Hematopoietic multipotent progenitor cell treated with erythropoietin and hydrocortisone succinate and interleukin-3 and kit ligand, for 4 days (in vitro differentiated cells): ENCODE measurements at regions not wholly inside any gene's neighbourhood (a gene's known extent, or its start where the extent isn't known, plus 50 kb on each side); places are given as distances from the start of the nearest gene placed in this dataset.
A peak's percentile ranks its signal among the peaks of the same experiment; 100 is the strongest.
"Not testable (repeated sequence)": the region's sequence is repeated elsewhere in the genome, so short reads cannot be mapped to it uniquely, and the experiment has no call there.

Experiments
- DNase-seq: peaks from one replicate; pipeline ENCODE4 v3.0.0-alpha.2; 2015

DNA sequence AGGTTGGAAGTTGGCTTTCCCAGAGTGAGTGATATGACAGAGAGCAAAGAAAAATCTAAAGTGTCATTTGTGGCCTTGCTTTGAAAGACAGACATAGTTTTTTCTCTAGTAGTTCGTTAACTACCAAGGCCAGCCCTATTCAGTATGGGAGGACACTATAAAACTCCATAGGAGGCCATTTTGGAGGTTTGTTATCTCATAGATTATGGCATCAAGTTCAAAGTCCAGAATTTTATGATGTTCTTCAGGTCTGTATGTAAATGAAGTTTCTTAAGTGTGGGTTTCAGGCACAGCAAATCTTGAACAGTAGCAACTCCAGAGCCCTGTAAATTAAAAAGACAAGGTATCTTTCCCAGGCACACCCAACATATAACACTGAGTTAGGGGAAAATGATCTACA, 437.1 kb downstream of the PLPP3 start:
- no peak for DNase-seq

DNA sequence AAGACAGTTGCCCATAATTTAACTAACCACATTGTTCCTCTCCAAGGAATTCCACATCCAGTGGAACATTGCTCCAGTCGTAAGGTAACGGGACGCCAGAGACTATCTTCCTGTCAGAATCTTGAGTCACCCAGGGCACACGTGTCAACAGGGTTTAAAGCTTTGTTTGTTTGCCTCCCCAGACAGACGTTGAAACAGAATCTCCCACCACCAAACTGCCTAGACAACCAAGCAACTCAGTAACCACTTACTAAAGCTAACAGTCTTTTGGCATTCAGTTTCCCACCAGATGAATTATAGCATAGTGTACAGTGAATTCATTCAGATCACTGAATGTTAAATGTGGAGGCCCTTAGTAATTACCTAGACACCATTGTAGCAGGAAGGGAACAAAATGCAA, 439.5 kb downstream of the PLPP3 start:
- DNase-seq, result no peak

DNA sequence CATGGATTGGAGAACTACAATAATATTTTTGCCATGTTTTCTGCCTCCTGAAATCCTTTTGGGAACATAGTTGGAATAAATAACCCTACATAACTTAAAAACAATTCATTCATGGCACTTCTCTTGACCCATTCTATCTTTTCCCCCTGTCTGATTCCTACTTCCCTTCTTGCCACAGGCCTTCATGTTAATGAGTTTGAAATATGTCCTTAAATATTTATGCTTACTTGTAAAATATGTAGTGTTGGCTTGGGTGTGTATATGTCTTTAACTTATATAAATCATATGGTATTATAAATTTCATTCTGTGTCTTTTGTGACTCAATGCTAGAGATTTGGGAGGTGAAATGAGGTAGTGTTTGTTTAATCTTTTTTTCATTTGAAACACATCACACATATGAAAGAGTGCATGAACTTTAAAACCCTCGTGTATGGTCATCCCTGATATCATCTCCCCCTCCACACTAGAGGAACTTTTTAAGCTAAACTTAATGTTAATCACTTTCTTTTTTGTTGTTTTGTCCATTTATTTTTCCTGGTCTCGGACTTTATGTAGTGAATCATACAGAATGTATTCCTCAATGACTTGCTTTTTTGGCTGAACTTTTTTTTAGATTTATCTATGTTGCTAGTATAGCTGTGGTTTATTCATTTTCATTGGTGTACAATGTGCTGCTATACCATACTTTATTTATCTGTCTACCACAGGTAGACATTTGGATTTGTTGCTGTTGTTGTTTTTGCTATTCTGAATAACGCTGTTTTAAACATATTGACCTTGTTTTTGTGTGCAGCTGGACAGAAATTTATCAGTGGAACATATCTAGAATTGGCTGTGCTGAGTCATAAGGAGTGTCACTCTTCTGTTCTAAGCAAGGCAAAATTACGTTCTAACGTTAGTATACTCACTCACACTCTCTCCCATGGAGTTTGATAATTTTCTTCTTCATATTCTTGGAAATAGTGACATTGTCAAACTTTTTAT, 441.6 kb downstream of the PLPP3 start:
- DNase-seq, result peak; percentile 59

DNA sequence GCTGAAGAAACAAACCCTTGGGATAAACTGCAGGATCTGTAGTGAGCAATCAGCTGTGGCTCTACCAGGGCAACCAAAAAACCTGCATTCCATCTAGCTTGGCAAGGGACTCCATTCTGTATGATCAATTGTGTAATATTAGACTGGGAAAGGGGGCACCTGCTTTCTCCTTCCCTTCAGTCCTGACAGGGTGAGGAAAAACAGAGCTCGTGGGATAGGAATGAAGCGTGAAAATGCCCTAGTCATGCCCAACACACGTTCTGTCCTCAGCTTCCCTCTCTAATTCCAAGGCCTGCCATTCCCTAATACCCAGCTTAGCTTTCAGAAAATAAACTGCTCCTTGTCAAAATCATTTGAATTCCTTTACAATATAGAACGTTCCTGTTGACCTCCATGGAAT, 442.3 kb downstream of the PLPP3 start:
- DNase-seq, result no peak

DNA sequence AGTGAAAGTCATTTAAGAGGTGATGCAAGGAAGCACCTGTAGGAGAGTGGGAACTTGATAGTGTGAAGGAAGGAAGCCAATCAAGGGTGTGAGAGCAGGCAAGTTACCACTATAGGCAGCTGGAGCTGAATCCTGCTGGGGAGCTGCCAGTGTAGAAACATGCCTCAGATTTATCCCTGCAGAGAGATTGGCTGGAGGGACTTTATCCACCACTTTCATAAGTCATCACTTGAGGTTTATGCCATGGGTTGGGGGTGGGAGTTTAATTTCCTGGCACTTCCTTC, 443.6 kb downstream of the PLPP3 start:
- DNase-seq, result no peak

DNA sequence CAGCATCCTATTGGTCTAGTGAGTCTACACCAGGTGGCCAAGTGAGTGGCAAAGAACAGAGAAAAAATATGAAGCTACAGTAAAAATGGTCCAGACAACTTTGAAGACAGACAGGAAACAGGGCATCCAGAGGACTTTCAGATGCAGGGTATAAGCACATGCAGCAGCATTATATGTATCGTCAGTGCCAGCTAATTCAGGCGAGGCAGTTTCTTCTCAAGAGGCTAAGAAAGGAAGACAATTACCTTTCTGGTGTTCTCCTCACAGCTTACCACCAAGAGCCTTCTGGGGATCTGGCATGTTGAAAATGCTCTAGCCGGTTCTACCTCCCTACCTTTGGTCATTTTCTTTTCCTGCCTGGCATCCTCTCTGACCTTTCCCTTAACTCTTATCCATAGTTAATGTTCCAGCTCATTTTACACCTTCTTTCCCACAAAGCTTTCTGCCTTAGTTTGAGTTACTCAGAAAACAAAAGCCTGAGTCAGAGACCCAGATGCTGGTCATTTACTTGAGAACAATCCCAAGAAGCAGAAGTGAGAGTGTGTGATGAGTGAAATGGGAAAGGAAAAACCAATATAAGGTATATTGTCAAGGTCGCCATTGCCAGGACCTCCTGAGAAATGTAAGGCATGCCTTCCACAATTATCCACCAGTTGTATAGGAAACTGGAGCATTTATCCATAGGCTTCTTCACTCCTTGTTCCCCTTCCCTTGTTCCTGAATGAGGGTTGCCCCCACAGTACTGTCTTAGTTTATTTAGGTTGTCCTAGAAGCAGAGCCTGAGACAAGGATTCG, 444.1 kb downstream of the PLPP3 start:
- no peak for DNase-seq

DNA sequence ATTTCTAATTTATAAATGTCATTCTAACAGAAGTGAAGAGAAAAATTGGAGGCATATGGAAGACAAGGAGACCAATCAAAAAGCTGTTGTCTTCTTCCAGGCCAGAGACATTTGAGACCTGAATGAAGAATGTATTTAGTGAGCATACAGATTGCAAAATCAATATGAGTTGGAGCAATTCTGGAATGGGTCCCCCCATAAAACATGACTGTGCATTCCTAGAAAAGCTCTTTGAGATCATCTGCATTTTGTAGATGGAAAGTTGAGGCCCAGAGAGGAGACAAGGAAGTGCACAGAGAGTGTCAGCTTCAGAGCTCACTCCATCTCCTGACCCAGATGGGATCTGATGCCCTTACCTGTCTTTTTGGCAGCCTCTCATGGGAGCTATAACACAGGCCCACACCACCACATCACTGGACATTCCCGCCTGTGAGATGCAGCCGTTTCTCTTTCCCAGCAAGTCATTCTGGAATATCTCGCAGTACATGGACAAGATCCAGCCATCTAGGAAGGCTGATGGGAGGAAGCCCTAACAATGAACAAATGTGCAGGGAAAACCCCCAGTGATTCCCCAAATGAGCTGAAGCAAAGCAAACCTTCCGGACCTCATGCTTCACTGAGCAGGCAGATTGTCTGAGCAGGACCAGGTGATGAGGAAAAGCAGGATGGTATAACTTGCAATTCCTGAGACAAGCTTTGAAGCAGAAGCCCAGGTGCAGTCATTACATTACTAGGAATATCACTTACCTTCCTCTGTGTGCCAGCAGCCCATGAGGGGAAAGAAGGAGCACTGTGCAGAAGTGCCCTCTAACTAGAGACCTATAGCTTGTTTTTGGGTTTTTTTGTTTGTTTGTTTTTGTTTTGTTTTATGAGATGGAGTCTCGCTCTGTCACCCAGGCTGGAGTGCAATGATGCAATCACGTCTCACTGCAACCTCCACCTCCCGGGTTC, 445.6 kb downstream of the PLPP3 start:
- no peak for DNase-seq

DNA sequence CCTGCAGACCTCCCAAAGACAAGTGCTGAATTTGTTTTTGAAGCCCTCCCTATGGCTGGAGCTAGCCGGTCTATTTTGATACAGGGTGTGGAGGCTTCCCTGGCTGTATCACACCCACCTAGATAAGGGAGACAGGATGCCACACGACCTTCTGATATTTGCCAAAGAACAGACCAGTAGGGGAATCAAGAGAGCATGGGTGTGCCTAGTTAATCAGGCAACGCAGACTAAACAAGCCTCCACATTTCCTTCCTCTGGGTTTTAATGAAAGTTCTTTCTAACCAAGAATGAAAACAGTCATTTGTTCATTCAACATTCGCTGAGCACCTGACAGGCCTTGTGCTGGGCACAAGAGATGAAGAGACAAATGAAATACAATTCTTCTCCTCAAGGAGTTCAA, 446.8 kb downstream of the PLPP3 start:
- peak; percentile 88 for DNase-seq

DNA sequence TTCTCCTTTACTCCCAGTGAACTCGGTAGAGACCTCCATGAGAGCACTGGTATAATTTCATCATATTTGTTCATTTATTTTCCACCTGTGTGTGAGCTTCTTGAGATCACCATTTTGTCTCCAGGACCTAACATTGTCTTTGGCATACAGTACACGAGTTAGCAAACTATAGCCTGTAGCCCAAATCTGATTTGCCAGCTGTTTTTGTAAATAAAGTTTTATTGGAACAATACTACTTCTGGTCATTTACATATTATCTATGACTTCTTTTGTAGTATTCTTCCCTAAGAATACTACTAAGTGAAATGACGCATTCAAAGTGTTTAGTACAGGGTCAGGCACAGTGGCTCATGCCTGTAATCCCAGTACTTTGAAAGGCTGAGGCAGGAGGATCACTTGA, 449.5 kb downstream of the PLPP3 start:
- DNase-seq, result no peak

DNA sequence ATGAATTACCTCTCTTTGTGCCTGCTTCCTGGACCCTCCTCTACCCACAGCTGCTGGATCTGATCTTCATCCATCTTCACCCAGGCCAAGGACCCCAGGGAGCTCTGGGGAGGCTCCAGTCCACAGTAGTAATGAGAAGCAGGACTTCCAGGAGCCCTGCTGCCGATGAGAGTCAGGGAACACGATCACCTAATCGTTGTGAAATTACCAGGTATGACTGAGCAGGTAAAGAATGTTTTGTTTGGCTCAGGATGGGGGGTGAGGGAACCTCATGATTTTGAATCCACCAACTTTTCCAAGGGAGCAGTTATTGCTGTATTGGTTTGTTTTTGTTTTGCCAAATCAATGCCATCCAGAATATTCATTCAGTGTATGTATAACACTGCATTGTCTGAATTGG, 454.0 kb downstream of the PLPP3 start:
- DNase-seq, result no peak

DNA sequence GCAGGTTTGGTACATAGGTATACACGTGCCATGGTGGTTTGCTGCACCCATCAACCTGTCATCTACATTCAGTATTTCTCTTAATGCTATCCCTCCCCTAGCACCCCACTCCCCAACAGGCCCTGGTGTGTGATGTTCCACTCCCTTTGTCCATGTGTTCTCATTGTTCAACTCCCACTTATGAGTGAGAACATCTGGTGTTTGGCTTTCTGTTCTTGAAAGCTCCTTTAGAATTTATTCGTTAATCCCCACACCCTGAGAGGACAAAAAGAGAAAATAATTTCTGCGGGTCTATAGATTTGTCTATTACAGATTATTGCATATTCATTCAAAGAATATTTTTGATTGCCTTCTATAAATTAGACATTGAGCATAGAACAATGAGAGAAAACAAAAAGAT, 455.5 kb downstream of the PLPP3 start:
- DNase-seq, result no peak

DNA sequence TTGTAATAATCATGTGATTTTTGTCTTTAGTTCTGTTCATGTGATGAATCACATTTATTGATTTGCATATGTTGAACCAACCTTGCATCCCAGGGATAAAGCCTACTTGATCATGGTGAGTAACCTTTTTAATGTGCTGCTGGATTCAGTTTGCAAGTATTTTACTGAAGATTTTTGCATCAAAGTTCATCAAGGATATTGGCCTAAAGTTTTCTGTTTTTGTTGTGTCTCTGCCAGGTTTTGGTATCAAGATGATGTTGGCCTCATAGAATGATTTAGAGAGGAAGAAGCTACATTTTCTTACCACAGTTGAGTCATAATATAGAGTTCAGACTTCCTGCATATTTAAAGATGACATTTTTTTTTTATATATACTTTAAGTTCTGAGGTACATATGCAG, 455.9 kb downstream of the PLPP3 start:
- DNase-seq, result no peak

DNA sequence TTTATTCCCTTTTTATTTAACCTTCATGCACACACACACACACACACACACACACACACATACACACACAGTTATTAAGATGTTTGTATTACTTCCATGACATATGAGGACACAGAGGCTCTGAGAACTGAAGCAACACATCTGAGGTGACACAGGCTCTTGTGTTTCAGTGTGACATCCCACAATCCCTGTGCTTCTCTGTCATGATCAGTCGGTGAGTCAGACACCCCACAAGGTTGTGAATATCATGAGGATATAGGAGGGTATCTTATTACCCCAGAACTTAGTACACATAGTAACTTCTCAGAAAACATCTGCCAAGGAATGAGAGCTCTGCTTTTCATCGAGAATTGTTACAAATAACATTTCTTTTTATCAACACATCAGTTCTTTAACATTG, 459.3 kb downstream of the PLPP3 start:
- no peak for DNase-seq

DNA sequence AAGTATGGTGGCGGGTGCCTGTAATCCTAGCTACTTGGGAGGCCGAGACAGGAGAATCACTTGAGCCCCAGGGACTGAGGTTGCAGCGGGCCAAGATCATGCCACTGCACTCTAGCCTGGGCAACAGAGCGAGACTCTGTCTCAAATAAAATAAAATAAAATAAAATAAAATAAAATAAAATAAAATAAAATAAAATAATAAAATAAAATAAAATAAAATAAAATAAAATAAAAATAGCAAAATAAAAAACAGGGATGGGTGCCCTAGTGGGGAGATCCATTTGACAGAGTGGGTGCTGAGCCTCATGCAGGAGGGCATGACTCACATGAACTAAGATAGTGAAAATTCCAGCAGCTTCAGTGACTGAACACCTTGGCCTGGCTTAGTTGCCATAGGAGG, 460.7 kb downstream of the PLPP3 start:
- not testable (repeated sequence) for DNase-seq

DNA sequence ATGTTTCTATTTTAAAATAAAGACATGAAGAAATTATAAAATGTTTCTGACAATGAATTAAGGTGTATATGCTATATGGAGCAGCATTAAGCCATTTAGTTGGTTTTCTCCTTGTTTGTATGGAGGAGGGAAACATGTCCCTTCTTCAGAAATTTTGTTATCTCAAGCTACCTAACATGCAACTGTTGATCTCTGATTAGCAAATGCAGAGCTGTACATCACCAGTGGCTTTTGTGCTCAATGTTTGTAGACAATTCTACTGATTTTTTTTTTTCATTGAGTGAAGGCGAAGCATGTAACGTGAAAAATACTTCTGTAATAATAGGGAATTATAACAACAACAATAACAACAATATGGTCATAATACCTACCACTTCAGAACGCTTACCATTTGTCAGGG, 463.7 kb downstream of the PLPP3 start:
- DNase-seq, result peak; percentile 24

DNA sequence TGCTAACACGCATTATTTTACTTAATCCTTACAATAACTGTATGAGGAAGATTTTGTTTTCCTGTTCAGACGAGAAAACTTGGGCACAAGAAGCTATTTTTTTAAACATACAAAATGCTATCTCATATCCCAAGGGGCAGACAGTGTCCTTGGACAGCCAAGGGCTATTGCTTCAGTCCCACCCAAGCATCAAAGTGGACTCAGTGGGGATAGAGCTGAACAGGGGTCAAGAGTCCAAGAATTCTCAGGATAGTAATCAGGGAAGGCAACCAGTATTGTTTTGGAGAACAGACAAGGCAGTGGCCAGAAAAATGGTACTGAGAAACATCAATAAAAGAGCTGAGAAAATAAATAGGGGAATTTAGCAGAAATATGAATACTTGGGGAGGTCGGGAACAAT, 465.7 kb downstream of the PLPP3 start:
- DNase-seq, result no peak

DNA sequence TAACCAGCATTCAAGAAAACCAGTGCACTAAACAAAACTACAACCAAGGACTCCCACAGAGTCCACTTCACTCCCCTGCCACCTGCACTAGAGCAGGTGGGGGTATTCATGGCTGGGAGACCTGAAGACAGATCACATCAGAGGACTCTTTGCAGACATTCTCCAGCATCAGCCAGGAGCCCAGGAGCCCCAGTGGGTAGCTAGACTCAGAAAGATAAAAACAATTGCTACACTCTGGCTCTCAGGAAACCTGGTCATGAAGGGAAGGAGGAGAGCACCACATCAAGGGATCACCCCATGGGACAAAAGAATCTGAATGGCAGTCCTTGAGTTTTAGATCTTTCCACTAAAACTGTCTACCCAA, 472.1 kb downstream of the PLPP3 start:
- no peak for DNase-seq

DNA sequence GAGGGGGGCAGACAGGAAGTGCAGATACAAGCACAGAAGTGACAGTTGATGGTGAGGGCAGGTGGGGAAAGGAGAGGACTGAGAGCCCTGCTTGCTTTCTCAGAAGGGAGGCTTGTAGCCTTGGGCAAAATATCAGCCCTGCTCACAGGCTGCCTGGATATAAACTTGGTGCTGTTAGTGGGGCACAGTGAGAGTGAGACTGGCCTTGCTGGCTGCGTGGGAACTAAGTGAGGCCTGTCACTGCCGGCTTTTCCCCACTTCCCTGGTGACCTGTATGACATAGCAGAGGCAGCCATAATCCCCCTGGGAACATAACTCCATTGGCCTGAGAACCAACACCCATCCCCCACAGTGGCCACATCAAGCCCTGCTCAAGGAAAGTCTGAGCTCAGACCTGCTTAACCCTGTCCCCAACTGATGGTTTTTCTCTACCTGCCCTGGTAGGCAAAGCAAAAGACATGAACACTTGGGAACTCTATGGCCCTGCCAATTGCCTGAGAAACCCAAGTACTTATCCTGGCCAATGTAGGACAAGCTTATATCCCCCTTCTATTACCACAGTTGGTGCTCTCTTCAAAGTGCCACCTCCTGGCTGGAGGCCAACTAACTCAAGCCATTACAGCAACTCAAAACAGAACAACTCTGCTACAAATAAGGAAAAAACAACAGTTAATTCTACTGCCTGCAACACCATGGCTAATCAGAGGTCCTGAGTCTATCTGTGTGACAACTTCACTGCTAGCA, 472.7 kb downstream of the PLPP3 start:
- DNase-seq, result no peak

DNA sequence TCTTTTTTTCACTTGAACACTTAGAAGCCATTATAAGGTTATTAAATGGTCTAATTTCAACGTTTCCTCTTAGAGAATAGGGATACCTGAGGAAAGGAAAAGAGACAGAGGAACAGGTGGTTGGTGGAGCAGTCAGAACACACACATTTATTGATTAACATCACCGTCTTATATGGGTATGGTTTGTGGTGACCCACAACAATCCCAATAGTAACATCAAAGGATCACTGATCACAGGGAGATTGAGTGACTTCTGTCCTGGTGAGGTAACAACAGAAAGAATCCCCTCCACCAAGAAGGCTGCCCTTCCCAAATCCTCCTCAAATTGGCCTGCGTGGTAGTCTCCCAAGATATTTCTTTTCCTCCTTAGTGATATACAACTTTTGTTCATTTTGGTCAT, 474.0 kb downstream of the PLPP3 start:
- no peak for DNase-seq

DNA sequence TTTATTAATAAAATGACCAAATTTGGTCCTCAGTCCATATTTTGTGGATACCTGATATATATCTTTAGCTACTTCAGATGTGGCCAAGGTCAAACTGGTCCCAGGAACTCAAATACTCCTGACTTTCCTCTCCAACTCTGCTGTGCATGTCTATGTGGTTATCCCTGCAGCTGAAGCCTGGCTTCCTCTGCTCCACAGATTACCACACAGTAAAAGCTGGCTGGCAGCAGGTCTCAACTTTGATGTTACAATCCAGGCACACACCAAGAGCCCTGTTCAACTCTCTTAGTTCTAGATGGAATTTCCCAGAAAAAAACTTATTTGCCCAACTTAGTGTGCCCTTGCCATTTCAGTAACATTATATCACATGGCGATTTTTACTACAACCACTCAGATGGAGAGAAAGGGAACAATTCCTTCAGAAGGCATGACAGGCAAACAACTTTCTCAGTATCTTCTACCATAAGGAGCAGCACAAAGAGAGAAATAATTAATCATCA, 479.5 kb downstream of the PLPP3 start:
- no peak for DNase-seq

DNA sequence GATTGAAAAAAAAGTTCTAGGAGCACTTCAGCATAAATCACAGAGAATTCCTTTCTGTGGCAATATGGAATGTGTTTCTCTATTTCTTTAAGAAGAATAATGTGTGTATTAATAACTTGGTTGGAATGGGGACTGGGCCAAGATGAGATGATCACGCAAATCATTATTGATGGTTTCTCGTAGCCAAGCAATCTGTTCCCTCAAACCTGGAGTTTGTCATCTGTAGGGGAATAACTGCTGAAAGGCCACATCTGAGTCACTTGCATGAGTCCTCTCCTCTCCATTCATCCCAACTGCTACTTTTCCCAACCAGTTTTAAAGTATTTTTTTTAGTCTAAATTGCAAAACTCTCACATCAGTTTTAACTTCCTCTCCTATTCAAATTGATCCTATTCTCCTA, 480.4 kb downstream of the PLPP3 start:
- DNase-seq, result no peak

DNA sequence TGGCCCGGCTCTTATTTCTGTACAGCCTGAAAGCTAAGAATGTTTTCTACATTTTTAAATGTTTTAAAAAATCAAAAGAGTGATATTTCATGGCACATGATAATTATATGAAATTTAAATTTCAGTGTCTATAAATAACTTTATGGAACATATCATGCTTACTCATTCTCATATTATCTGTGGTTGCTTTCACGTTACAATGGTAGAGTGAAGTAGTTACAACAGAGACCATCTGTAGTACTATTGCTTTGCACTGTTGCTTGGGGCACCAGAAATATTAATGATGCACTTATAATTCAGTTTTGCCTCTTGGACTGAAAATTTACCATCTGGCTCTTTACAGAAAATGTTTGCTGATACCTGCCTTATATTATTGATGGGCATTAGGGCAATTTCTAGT, 481.6 kb downstream of the PLPP3 start:
- DNase-seq, result no peak
